OCI-LY1 (cell line): ENCODE measurements at regions not wholly inside any gene's neighbourhood (a gene's known extent, or its start where the extent isn't known, plus 50 kb on each side); places are given as distances from the start of the nearest gene placed in this dataset.

Experiments used
- H2AFZ ChIP-seq: fragments of 200-600 bp; sonication (generic), shearing (Covaris generic); 2 replicates; pipeline ENCODE4 v1.6.0; 2014; ENCODE audit warnings: antibody characterized with exemption, mild to moderate bottlenecking, low read length
- H3F3A ChIP-seq: fragments of 200-600 bp; sonication (generic), shearing (Covaris generic); 2 replicates; pipeline ENCODE4 v1.6.0; 2014; ENCODE audit warnings: mild to moderate bottlenecking, antibody characterized with exemption, low read length, moderate library complexity; ENCODE audit not compliant: insufficient read depth
- H3K27ac ChIP-seq: fragments of 200-600 bp; sonication (generic); 2 replicates; pipeline ENCODE4 v1.5.1; 2014; ENCODE audit warnings: low read length, mixed run types, mild to moderate bottlenecking, low read depth; ENCODE audit not compliant: poor library complexity, severe bottlenecking
- H3K27me3 ChIP-seq: fragments of 200-600 bp; sonication (generic); 2 replicates; pipeline ENCODE4 v1.6.0; 2014; ENCODE audit warnings: antibody characterized with exemption, mild to moderate bottlenecking, low read length, moderate library complexity; ENCODE audit not compliant: insufficient read depth
- H3K36me3 ChIP-seq: fragments of 200-600 bp; sonication (generic); 2 replicates; pipeline ENCODE4 v1.6.1; 2014; ENCODE audit warnings: mild to moderate bottlenecking, antibody characterized with exemption, low read length, moderate library complexity, mixed read lengths; ENCODE audit not compliant: insufficient read depth
- H3K4me1 ChIP-seq: fragments of 200-600 bp; sonication (generic); 2 replicates; pipeline ENCODE4 v1.5.1; 2014; ENCODE audit warnings: mild to moderate bottlenecking, low read length, moderate library complexity; ENCODE audit not compliant: insufficient read depth, severe bottlenecking
- H3K4me2 ChIP-seq: fragments of 200-600 bp; sonication (generic), shearing (Covaris generic); 2 replicates; pipeline ENCODE4 v1.6.1; 2014; ENCODE audit warnings: low read length
- H3K4me3 ChIP-seq: fragments of 200-600 bp; sonication (generic); 2 replicates; pipeline ENCODE4 v1.5.1; 2014; ENCODE audit warnings: low read length, low read depth, mild to moderate bottlenecking, mixed read lengths; ENCODE audit not compliant: poor library complexity, severe bottlenecking
- H3K79me2 ChIP-seq: fragments of 200-600 bp; shearing (Covaris generic); 2 replicates; pipeline ENCODE4 v1.6.1; 2016; ENCODE audit warnings: mixed run types, low read length, mixed read lengths; ENCODE audit not compliant: insufficient read depth
- H3K9ac ChIP-seq: fragments of 200-600 bp; sonication (generic), shearing (Covaris generic); 2 replicates; pipeline ENCODE4 v1.6.1; 2014; ENCODE audit warnings: mild to moderate bottlenecking, low read length, mixed read lengths
- H3K9me2 ChIP-seq: fragments of 200-600 bp; sonication (generic), shearing (Covaris generic); 2 replicates; pipeline ENCODE4 v1.6.1; 2014; ENCODE audit warnings: low read depth, mild to moderate bottlenecking, low read length, mixed read lengths
- H3K9me3 ChIP-seq: fragments of 200-600 bp; shearing (Covaris generic); 2 replicates; pipeline ENCODE4 v1.6.1; 2014; ENCODE audit warnings: low read length, mixed read lengths
- H4K20me1 ChIP-seq: fragments of 200-600 bp; sonication (generic), shearing (Covaris generic); 2 replicates; pipeline ENCODE4 v1.6.0; 2016; ENCODE audit warnings: mild to moderate bottlenecking, low read length; ENCODE audit not compliant: insufficient read depth
- EZH2 ChIP-seq: fragments of 200-600 bp; sonication (generic), shearing (Covaris generic); IDR thresholded peaks from 2 replicates; pipeline ENCODE4 v1.8.0; 2017; ENCODE audit warnings: borderline replicate concordance, mixed run types, mild to moderate bottlenecking, antibody characterized with exemption, low read length, moderate library complexity, mixed read lengths
- TF ChIP-seq, protein P1 (sequence below): fragments of 200-600 bp; sonication (generic), shearing (Covaris generic); IDR thresholded peaks from 2 replicates; pipeline ENCODE4 v1.5.1; 2017; ENCODE audit warnings: mild to moderate bottlenecking, antibody characterized with exemption, low read length, moderate library complexity, mixed read lengths

DNA sequence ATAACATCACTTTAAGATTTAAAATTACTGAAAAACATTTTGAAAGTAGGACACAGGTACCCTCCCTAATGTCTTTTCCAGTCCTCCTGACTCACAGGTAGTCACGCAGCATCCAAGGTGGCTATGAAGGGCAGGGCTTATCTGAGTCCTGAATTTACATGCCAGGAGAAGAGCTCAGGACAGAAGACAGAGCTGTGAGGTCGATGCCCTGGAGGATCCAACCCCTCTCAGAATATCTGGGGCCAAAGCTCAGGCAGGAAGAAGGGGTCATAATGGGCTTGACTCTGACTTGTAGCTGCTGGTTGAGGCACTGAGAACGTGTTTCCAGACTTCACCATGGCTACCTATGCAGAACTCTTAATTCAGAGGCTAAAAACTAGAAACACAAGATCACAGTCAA lies 177.5 kb downstream of the AASDH start:
- H3K27me3 ChIP-seq: no peaks in the 10 kb centered on the region
- no peak overlapping the region for H3K27ac ChIP-seq
- H2AFZ ChIP-seq: no peak overlapping the region
- H3K4me3 ChIP-seq: no peak overlapping the region
- TF ChIP-seq, protein P1, sequence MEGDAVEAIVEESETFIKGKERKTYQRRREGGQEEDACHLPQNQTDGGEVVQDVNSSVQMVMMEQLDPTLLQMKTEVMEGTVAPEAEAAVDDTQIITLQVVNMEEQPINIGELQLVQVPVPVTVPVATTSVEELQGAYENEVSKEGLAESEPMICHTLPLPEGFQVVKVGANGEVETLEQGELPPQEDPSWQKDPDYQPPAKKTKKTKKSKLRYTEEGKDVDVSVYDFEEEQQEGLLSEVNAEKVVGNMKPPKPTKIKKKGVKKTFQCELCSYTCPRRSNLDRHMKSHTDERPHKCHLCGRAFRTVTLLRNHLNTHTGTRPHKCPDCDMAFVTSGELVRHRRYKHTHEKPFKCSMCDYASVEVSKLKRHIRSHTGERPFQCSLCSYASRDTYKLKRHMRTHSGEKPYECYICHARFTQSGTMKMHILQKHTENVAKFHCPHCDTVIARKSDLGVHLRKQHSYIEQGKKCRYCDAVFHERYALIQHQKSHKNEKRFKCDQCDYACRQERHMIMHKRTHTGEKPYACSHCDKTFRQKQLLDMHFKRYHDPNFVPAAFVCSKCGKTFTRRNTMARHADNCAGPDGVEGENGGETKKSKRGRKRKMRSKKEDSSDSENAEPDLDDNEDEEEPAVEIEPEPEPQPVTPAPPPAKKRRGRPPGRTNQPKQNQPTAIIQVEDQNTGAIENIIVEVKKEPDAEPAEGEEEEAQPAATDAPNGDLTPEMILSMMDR: no peak
- no peak for TF ChIP-seq EZH2
- no peaks in the 10 kb centered on the region for H4K20me1 ChIP-seq
- no peaks in the 10 kb centered on the region for H3K9me2 ChIP-seq
- no peaks in the 10 kb centered on the region for H3K36me3 ChIP-seq
- no peaks in the 10 kb centered on the region for H3K79me2 ChIP-seq
- no peak overlapping the region for H3K9ac ChIP-seq
- H3K9me3 ChIP-seq: peaks cover 4% of the 10 kb centered on the region; the same call in 1 of the 2 replicates
- no peaks in the 10 kb centered on the region for H3F3A ChIP-seq
- no peaks in the 10 kb centered on the region for H3K4me1 ChIP-seq
- no peak overlapping the region for H3K4me2 ChIP-seq

DNA sequence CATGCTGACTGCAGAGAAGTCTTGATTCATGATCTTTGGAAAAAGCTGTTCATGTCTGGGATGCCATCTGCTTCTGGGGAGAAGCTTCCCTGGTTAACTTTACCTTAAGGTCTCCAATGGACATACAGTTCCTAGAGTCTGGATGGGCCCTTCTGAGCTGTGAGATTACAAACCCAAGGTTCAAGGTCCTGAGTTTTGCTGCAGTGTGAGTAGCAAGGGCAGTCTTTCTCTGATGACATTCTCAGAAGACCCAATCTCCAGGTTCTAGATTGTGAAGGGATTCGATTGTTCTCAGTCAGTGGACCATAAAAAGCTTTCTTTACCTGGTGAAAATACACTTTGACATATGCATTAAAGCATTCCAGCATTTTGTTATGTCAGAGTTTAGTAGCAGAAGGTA lies 179.2 kb downstream of the AASDH start:
- Histone ChIP-seq H3K27me3 (no peaks in the 10 kb centered on the region), H3K9me3 (peaks cover 4% of the 10 kb centered on the region; the same call in 1 of the 2 replicates), H4K20me1 (no peaks in the 10 kb centered on the region), H3K4me3 (no peak overlapping the region), H3K4me2 (no peak overlapping the region), H3K9me2 (no peaks in the 10 kb centered on the region), H3K27ac (no peak overlapping the region), H3K4me1 (no peaks in the 10 kb centered on the region), H3K9ac (no peak overlapping the region), H3K79me2 (no peaks in the 10 kb centered on the region), H2AFZ (no peak overlapping the region), H3F3A (no peaks in the 10 kb centered on the region), H3K36me3 (no peaks in the 10 kb centered on the region)
- no peak for TF ChIP-seq EZH2
- TF ChIP-seq, protein P1: no peak

- H3K9me2 ChIP-seq: no peaks in the 10 kb centered on the region
- no peak overlapping the region for H3K27ac ChIP-seq
- peaks cover 2% of the 10 kb centered on the region; the same call in 1 of the 2 replicates for H3K9me3 ChIP-seq
- H3K27me3 ChIP-seq: no peaks in the 10 kb centered on the region
- H3F3A ChIP-seq: no peaks in the 10 kb centered on the region
- H3K36me3 ChIP-seq: no peaks in the 10 kb centered on the region
- no peak overlapping the region for H3K4me3 ChIP-seq
- no peak overlapping the region for H2AFZ ChIP-seq
- H4K20me1 ChIP-seq: no peaks in the 10 kb centered on the region
- H3K4me1 ChIP-seq: no peaks in the 10 kb centered on the region
- H3K9ac ChIP-seq: no peak overlapping the region
- no peak overlapping the region for H3K4me2 ChIP-seq
- TF ChIP-seq, protein P1: no peak
- no peak for TF ChIP-seq EZH2
- no peaks in the 10 kb centered on the region for H3K79me2 ChIP-seq
Observed at GRCh38 chr4:56206258-56206657, 181.0 kb downstream of the AASDH start.
